PC-3 (cell line): ENCODE measurements at regions not wholly inside any gene's neighbourhood (a gene's known extent, or its start where the extent isn't known, plus 50 kb on each side); places are given as distances from the start of the nearest gene placed in this dataset.

Experiments used
- CTCF ChIP-seq: fragments of 300-600 bp; sonication (generic); conservative IDR thresholded peaks from 2 replicates; pipeline ENCODE4 v1.5.1; 2017; ENCODE audit warnings: antibody characterized with exemption, low read depth, mild to moderate bottlenecking, low read length
- EZH2phosphoT487 ChIP-seq: fragments of 300-600 bp; sonication (generic); IDR thresholded peaks from 2 replicates; pipeline ENCODE4 v1.6.1; 2018; ENCODE audit warnings: mild to moderate bottlenecking, antibody characterized with exemption, low read length, borderline replicate concordance

GRCh38 chr6:164996838-164997237 is 312.6 kb downstream of the C6orf118 start:
- no peak for TF ChIP-seq CTCF
- TF ChIP-seq EZH2phosphoT487: no peak
